ENCODE measurements at regions not wholly inside any gene's neighbourhood (a gene's known extent, or its start where the extent isn't known, plus 50 kb on each side); places are given as distances from the start of the nearest gene placed in this dataset.

GRCh38 chr21:38556390-38556789 lies 58.1 kb upstream of the ERG start:
- RAD21 ChIA-PET (ENCODE audit: unreplicated experiment) = no interaction called here

More at GRCh38 chr21:38556390-38556789, 58.1 kb upstream of the ERG start:
- no peak for DNase-seq (ENCODE audit: low read depth, low spot score)
- CTCF ChIA-PET = no interaction called here
- Histone ChIP-seq H2AFZ (ENCODE audit: control insufficient read depth, low read depth, low read length) (no peak overlapping the region), H3K36me3 (ENCODE audit: control insufficient read depth in 2 of 2, insufficient read depth in 2 of 2, low read length in 1 of 2) (no peaks in the 10 kb centered on the region), H3K9ac (ENCODE audit: control insufficient read depth, insufficient read depth, low read length) (no peak overlapping the region), H3K4me2 (ENCODE audit: control insufficient read depth, insufficient read depth) (no peak overlapping the region), H3K4me3 (no peak overlapping the region), H3K27me3 (replicated peaks in 1 of 2; ENCODE audit: control insufficient read depth in 2 of 2, insufficient read depth in 2 of 2, low read length in 1 of 2) (no peaks in the 10 kb centered on the region), H3K79me2 (ENCODE audit: control insufficient read depth, insufficient read depth, low read length) (no peaks in the 10 kb centered on the region), H3K27ac (ENCODE audit: control insufficient read depth, insufficient read depth) (no peak overlapping the region), H3K4me1 (ENCODE audit: control insufficient read depth, insufficient read depth, low read length) (no peaks in the 10 kb centered on the region), H4K20me1 (ENCODE audit: control insufficient read depth, insufficient read depth) (no peaks in the 10 kb centered on the region), H3K9me3 (replicated peaks; ENCODE audit: control insufficient read depth, insufficient read depth, low read length) (no peaks in the 10 kb centered on the region)
- SMC1A ChIA-PET (ENCODE audit: uncharacterized antibody, unreplicated experiment) = no interaction called here
- no TSS peak for BruUV-seq (replicated peaks)
- intact Hi-C loops (cut with micrococcal nuclease; ENCODE audit: unreplicated experiment) (no loop called here), in situ Hi-C loops (cut with MboI) (no loop called here)
- no peak for FAIRE-seq
- no peak for ATAC-seq
- POLR2A ChIA-PET = no interaction called here
- TF ChIP-seq, protein P1, sequence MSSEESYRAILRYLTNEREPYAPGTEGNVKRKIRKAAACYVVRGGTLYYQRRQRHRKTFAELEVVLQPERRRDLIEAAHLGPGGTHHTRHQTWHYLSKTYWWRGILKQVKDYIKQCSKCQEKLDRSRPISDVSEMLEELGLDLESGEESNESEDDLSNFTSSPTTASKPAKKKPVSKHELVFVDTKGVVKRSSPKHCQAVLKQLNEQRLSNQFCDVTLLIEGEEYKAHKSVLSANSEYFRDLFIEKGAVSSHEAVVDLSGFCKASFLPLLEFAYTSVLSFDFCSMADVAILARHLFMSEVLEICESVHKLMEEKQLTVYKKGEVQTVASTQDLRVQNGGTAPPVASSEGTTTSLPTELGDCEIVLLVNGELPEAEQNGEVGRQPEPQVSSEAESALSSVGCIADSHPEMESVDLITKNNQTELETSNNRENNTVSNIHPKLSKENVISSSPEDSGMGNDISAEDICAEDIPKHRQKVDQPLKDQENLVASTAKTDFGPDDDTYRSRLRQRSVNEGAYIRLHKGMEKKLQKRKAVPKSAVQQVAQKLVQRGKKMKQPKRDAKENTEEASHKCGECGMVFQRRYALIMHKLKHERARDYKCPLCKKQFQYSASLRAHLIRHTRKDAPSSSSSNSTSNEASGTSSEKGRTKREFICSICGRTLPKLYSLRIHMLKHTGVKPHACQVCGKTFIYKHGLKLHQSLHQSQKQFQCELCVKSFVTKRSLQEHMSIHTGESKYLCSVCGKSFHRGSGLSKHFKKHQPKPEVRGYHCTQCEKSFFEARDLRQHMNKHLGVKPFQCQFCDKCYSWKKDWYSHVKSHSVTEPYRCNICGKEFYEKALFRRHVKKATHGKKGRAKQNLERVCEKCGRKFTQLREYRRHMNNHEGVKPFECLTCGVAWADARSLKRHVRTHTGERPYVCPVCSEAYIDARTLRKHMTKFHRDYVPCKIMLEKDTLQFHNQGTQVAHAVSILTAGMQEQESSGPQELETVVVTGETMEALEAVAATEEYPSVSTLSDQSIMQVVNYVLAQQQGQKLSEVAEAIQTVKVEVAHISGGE (CRISPR knock-in tag; IDR thresholded peaks at IDR 0.05) = no peak
- TF ChIP-seq, protein P2, sequence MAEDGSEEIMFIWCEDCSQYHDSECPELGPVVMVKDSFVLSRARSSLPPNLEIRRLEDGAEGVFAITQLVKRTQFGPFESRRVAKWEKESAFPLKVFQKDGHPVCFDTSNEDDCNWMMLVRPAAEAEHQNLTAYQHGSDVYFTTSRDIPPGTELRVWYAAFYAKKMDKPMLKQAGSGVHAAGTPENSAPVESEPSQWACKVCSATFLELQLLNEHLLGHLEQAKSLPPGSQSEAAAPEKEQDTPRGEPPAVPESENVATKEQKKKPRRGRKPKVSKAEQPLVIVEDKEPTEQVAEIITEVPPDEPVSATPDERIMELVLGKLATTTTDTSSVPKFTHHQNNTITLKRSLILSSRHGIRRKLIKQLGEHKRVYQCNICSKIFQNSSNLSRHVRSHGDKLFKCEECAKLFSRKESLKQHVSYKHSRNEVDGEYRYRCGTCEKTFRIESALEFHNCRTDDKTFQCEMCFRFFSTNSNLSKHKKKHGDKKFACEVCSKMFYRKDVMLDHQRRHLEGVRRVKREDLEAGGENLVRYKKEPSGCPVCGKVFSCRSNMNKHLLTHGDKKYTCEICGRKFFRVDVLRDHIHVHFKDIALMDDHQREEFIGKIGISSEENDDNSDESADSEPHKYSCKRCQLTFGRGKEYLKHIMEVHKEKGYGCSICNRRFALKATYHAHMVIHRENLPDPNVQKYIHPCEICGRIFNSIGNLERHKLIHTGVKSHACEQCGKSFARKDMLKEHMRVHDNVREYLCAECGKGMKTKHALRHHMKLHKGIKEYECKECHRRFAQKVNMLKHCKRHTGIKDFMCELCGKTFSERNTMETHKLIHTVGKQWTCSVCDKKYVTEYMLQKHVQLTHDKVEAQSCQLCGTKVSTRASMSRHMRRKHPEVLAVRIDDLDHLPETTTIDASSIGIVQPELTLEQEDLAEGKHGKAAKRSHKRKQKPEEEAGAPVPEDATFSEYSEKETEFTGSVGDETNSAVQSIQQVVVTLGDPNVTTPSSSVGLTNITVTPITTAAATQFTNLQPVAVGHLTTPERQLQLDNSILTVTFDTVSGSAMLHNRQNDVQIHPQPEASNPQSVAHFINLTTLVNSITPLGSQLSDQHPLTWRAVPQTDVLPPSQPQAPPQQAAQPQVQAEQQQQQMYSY (CRISPR knock-in tag; IDR thresholded peaks at IDR 0.05) = no peak
- TF ChIP-seq POU2F2 (IDR thresholded peaks at IDR 0.05; ENCODE audit: borderline replicate concordance, low read depth, low read length) (no peak), STAT1 (conservative IDR thresholded peaks at IDR 0.05) (no peak), SRF (IDR thresholded peaks at IDR 0.05; ENCODE audit: low read depth in 2 of 2, low read length in 2 of 2) (no peak), IRF3 (IDR thresholded peaks at IDR 0.05) (no peak), EZH2 (IDR thresholded peaks at IDR 0.05; ENCODE audit: borderline replicate concordance, control insufficient read depth, low read depth, low read length) (no peak)
